NCI-H226 (cell line): ENCODE measurements at regions not wholly inside any gene's neighbourhood (a gene's known extent, or its start where the extent isn't known, plus 50 kb on each side); places are given as distances from the start of the nearest gene placed in this dataset.

ENCODE experiments used
- DNase-seq: peaks from one replicate; pipeline ENCODE4 v3.0.0-alpha.2; 2015

- no peak for DNase-seq
Observed at GRCh38 chr1:240667351-240667750, 55.4 kb upstream of the GREM2 start.

- DNase-seq: no peak
Observed at GRCh38 chr1:240666568-240667198, 54.7 kb upstream of the GREM2 start.

- DNase-seq: peak; percentile 46
Observed at GRCh38 chr1:240663169-240663879, 51.4 kb upstream of the GREM2 start.
